SK-N-SH (cell line): ENCODE measurements at regions not wholly inside any gene's neighbourhood (a gene's known extent, or its start where the extent isn't known, plus 50 kb on each side); places are given as distances from the start of the nearest gene placed in this dataset.
A peak's percentile ranks its signal among the peaks of the same experiment; 100 is the strongest.

ENCODE experiments used
- CTCF ChIA-PET: fragments of 300-600, 350-600 bp; formaldehyde crosslinking; extraction: SDS; loops from one replicate; lab custom pipeline; 2021; lab: Yijun Ruan, JAX
- POLR2A ChIA-PET: fragments of 350-600 bp; sonication (Branson Sonifier 250); formaldehyde crosslinking; extraction: SDS; loops from one replicate; lab custom pipeline; 2020; ENCODE audit warnings: antibody characterized with exemption, inconsistent platforms; lab: Yijun Ruan, JAX
- DNase-seq: peaks from one replicate; pipeline ENCODE4 v3.0.0; 2012
- H2AFZ ChIP-seq: fragments of 200-600 bp; sonication (generic); 2 replicates; pipeline ENCODE4 v1.8.1; 2016; ENCODE audit warnings: antibody characterized with exemption, mild to moderate bottlenecking, low read depth
- H3F3A ChIP-seq: fragments of 200-600 bp; sonication (generic); replicated peaks from 2 replicates; pipeline ENCODE3; 2016; ENCODE audit warnings: antibody characterized with exemption, mild to moderate bottlenecking; ENCODE audit not compliant: insufficient read depth
- H3K27ac ChIP-seq, 2 experiments: fragments of 200-500 bp in 1 of 2; fragments of 200-600 bp in 1 of 2; sonication (Bioruptor generic) in 1 of 2; sonication (generic), shearing (Covaris generic) in 1 of 2; 2 replicates each; pipeline versions ENCODE4 v1.5.1 to v1.6.1; 2014 to 2016; ENCODE audit warnings: low read depth in 2 of 2, inconsistent platforms in 1 of 2, low read length in 1 of 2, mild to moderate bottlenecking in 1 of 2, mixed read lengths in 1 of 2
- H3K27me3 ChIP-seq: fragments of 200-600 bp; sonication (generic), shearing (Covaris generic); 2 replicates; pipeline ENCODE4 v1.6.1; 2016; ENCODE audit warnings: mixed run types; ENCODE audit not compliant: insufficient read depth
- H3K36me3 ChIP-seq, 2 experiments: fragments of 200-500 bp in 1 of 2; fragments of 200-600 bp in 1 of 2; sonication (Bioruptor generic) in 1 of 2; sonication (generic) in 1 of 2; replicated peaks in 1 of 2; 2 replicates each; pipeline versions ENCODE3 to v1.5.1; 2014 to 2016; ENCODE audit warnings: low read length in 1 of 2, mild to moderate bottlenecking in 1 of 2; ENCODE audit not compliant: insufficient read depth in 2 of 2, control insufficient read depth in 1 of 2
- H3K4me1 ChIP-seq, 2 experiments: fragments of 200-500 bp in 1 of 2; fragments of 200-600 bp in 1 of 2; sonication (Bioruptor generic) in 1 of 2; sonication (generic), shearing (Covaris generic) in 1 of 2; 2 replicates each; pipeline versions ENCODE4 v1.5.1 to v1.6.1; 2014 to 2016; ENCODE audit warnings: low read depth in 1 of 2, low read length in 1 of 2, mixed run types in 1 of 2; ENCODE audit not compliant: insufficient read depth in 2 of 2, control insufficient read depth in 1 of 2
- H3K4me2 ChIP-seq: fragments of 200-600 bp; sonication (generic), shearing (Covaris generic); 2 replicates; pipeline ENCODE4 v1.6.1; 2017; ENCODE audit warnings: mixed run types
- H3K4me3 ChIP-seq, 2 experiments: fragments of 200-500 bp in 1 of 2; fragments of 200-600 bp in 1 of 2; sonication (Bioruptor generic) in 1 of 2; sonication (generic), shearing (Covaris generic) in 1 of 2; 2 replicates each; pipeline versions ENCODE4 v1.5.1 to v1.8.1; 2014 to 2016; ENCODE audit warnings: low read depth in 2 of 2, inconsistent platforms in 1 of 2, low read length in 1 of 2, mild to moderate bottlenecking in 1 of 2, mixed read lengths in 1 of 2, moderate library complexity in 1 of 2
- H3K79me2 ChIP-seq: fragments of 200-600 bp; sonication (generic); 2 replicates; pipeline ENCODE4 v1.8.1; 2017; ENCODE audit warnings: mild to moderate bottlenecking; ENCODE audit not compliant: insufficient read depth
- H3K9ac ChIP-seq: fragments of 200-600 bp; sonication (generic); 2 replicates; pipeline ENCODE4 v1.6.1; 2017; ENCODE audit warnings: mixed run types
- H3K9me2 ChIP-seq: fragments of 200-600 bp; sonication (generic); 2 replicates; pipeline ENCODE4 v1.6.1; 2017; ENCODE audit warnings: mixed run types
- H3K9me3 ChIP-seq: fragments of 200-600 bp; sonication (generic); 2 replicates; pipeline ENCODE4 v1.6.1; 2017; ENCODE audit warnings: mixed run types, mild to moderate bottlenecking, moderate library complexity
- H4K20me1 ChIP-seq: fragments of 200-600 bp; sonication (generic); 2 replicates; pipeline ENCODE4 v1.6.1; 2017; ENCODE audit warnings: mild to moderate bottlenecking, mixed run types; ENCODE audit not compliant: insufficient read depth
- CTCF ChIP-seq: fragments of 200-600 bp; sonication (generic); IDR thresholded peaks from 2 replicates; pipeline ENCODE4 v1.6.1; 2017; ENCODE audit warnings: antibody characterized with exemption, mild to moderate bottlenecking, moderate library complexity
- ELF1 ChIP-seq: IDR thresholded peaks from 2 replicates; pipeline ENCODE4 v1.4.0; 2012
- FOXJ3 ChIP-seq: sonication (generic); formaldehyde crosslinking; IDR thresholded peaks from 2 replicates; pipeline ENCODE4 v1.5.1; 2020; ENCODE audit warnings: mild to moderate bottlenecking, missing genetic modification reagents
- GABPA ChIP-seq: IDR thresholded peaks from 2 replicates; pipeline ENCODE4 v1.4.0; 2012; ENCODE audit warnings: low read depth, mild to moderate bottlenecking
- JUND ChIP-seq: IDR thresholded peaks from 2 replicates; pipeline ENCODE4 v1.4.0; 2012
- MAX ChIP-seq: IDR thresholded peaks from 2 replicates; pipeline ENCODE4 v1.4.0; 2012; ENCODE audit warnings: low read depth
- MXI1 ChIP-seq: IDR thresholded peaks from 2 replicates; pipeline ENCODE4 v1.6.1; 2012; ENCODE audit warnings: mild to moderate bottlenecking, low read depth, low read length, improper control_type of control experiment
- NFIC ChIP-seq: IDR thresholded peaks from 2 replicates; pipeline ENCODE4 v1.4.0; 2012; ENCODE audit warnings: borderline replicate concordance
- POLR2AphosphoS5 ChIP-seq: IDR thresholded peaks from 2 replicates; pipeline ENCODE4 v1.6.1; 2012; ENCODE audit warnings: low read depth, low read length
- RAD21 ChIP-seq: IDR thresholded peaks from 2 replicates; pipeline ENCODE4 v1.6.1; 2012; ENCODE audit warnings: mild to moderate bottlenecking, low read length
- RCOR1 ChIP-seq: fragments of 150-350 bp; IDR thresholded peaks from 2 replicates; pipeline ENCODE4 v1.6.1; 2017; ENCODE audit warnings: antibody characterized with exemption, low read length
- RXRA ChIP-seq: IDR thresholded peaks from 2 replicates; pipeline ENCODE4 v1.4.0; 2012; ENCODE audit warnings: low read depth, mild to moderate bottlenecking, borderline replicate concordance
- SMC3 ChIP-seq: IDR thresholded peaks from 2 replicates; pipeline ENCODE4 v1.6.1; 2012; ENCODE audit warnings: low read depth, low read length, improper control_type of control experiment
- TAF1 ChIP-seq: IDR thresholded peaks from 2 replicates; pipeline ENCODE4 v1.6.1; 2012; ENCODE audit warnings: low read depth, mild to moderate bottlenecking, low read length, moderate library complexity, borderline replicate concordance
- TEAD4 ChIP-seq: IDR thresholded peaks from 2 replicates; pipeline ENCODE4 v1.4.0; 2012; ENCODE audit warnings: mild to moderate bottlenecking, borderline replicate concordance; ENCODE audit not compliant: insufficient read depth
- USF2 ChIP-seq: fragments of 150-350 bp; IDR thresholded peaks from 2 replicates; pipeline ENCODE4 v1.6.1; 2017; ENCODE audit warnings: antibody characterized with exemption, low read length, low read depth, borderline replicate concordance
- YY1 ChIP-seq: IDR thresholded peaks from 2 replicates; pipeline ENCODE4 v1.4.0; 2012; ENCODE audit warnings: low read depth, mild to moderate bottlenecking
- ZBTB33 ChIP-seq: IDR thresholded peaks from 2 replicates; pipeline ENCODE4 v1.4.0; 2012; ENCODE audit warnings: low read depth, borderline replicate concordance
- WGBS: methylation state at CpG from one replicate; pipeline ENCODE4 v1.1.6; 2017; ENCODE audit warnings: low lambda C conversion rate; 5-methylcytosine and 5-hydroxymethylcytosine counted together
- TF ChIP-seq, protein P1 (sequence below): IDR thresholded peaks from 2 replicates; pipeline ENCODE4 v1.4.0; 2012; ENCODE audit warnings: low read depth, borderline replicate concordance

GRCh38 chr18:27848336-27848735 lies 328.6 kb downstream of the CDH2 start:
- TF ChIP-seq TAF1 (no peak), NFIC (no peak), RAD21 (no peak), SMC3 (no peak), POLR2AphosphoS5 (no peak), ELF1 (no peak)
- Histone ChIP-seq H3K79me2 (no peaks in the 10 kb centered on the region), H3K4me1 (no peaks in the 10 kb centered on the region), H3K9me3 (no peaks in the 10 kb centered on the region), H3K9me2 (no peaks in the 10 kb centered on the region), H3K36me3 (no peaks in the 10 kb centered on the region), H4K20me1 (no peaks in the 10 kb centered on the region), H2AFZ (0 out of 2 replicates have a peak overlapping the region, but pooled peaks have one; percentile 21), H3K4me3 (no peak overlapping the region), H3K4me2 (no peak overlapping the region), H3K9ac (no peak overlapping the region), H3K27me3 (no peaks in the 10 kb centered on the region), H3K27ac (no peak overlapping the region), H3F3A (peaks cover 17% of the 10 kb centered on the region)
- DNase-seq = no peak
- POLR2A ChIA-PET = no interaction called here
- WGBS = 90% methylated on average over 4 of the region's 4 CpGs
- CTCF ChIA-PET = no interaction called here

DNA sequence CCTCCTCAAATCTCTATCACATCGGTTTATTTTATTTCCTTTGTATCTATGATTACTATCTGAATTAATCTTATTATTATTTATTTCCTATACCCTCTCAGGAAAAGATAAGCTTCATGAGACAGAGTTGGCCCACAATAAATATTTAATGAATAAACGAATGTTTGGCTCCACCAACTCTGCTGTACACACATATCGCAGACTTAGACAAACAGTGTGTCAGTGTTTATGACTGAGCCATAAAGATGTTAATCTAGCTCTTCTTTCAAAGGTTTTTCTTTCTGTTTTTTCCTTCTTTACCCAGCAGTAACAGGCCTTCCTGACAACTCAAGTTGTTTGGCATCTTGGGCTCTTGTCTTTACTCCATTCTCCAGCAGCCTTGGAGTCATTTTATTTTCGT lies 329.5 kb downstream of the CDH2 start:
- H3K4me2 ChIP-seq = no peak overlapping the region
- POLR2A ChIA-PET = no interaction called here
- TF ChIP-seq RCOR1 (no peak), JUND (no peak), ELF1 (no peak), RAD21 (no peak)
- TF ChIP-seq, all 33 proteins: peak for 0

GRCh38 chr18:27845897-27846296 lies 331.0 kb downstream of the CDH2 start:
- H3K4me2 ChIP-seq = no peak overlapping the region
- H3K4me1 ChIP-seq = no peaks in the 10 kb centered on the region
- no peak overlapping the region for H3K4me3 ChIP-seq
- 81% methylated on average over 2 of the region's 2 CpGs for WGBS
- H3K9me2 ChIP-seq = no peaks in the 10 kb centered on the region
- no peaks in the 10 kb centered on the region for H3K36me3 ChIP-seq
- no peaks in the 10 kb centered on the region for H4K20me1 ChIP-seq
- no peaks in the 10 kb centered on the region for H3K27me3 ChIP-seq
- H3K27ac ChIP-seq = no peak overlapping the region
- no peaks in the 10 kb centered on the region for H3K9me3 ChIP-seq
- H3K79me2 ChIP-seq = no peaks in the 10 kb centered on the region
- H2AFZ ChIP-seq = no peak overlapping the region
- no peak for DNase-seq
- peaks cover 18% of the 10 kb centered on the region for H3F3A ChIP-seq
- ChIA-PET CTCF (interaction anchor here (1.5 kb wide), 1 partner anchor 14 kb away, joined by 4 read pairs; no protein-coding TSS in a partner anchor), POLR2A (no interaction called here)
- no peak overlapping the region for H3K9ac ChIP-seq
- no peak for TF ChIP-seq SMC3
- TF ChIP-seq GABPA = no peak
- no peak for TF ChIP-seq TEAD4
- TF ChIP-seq RXRA = no peak
- TF ChIP-seq CTCF = no peak
- no peak for TF ChIP-seq MXI1
- no peak for TF ChIP-seq ZBTB33
- TF ChIP-seq, protein P1, sequence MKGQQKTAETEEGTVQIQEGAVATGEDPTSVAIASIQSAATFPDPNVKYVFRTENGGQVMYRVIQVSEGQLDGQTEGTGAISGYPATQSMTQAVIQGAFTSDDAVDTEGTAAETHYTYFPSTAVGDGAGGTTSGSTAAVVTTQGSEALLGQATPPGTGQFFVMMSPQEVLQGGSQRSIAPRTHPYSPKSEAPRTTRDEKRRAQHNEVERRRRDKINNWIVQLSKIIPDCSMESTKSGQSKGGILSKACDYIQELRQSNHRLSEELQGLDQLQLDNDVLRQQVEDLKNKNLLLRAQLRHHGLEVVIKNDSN = no peak
- TF ChIP-seq USF2 = no peak
- TF ChIP-seq FOXJ3 (CRISPR knock-in tag) = no peak
- no peak for TF ChIP-seq YY1
- TF ChIP-seq MAX = no peak
- TF ChIP-seq RAD21 = no peak

More for the DNA sequence above, 329.5 kb downstream of the CDH2 start:
- H3K9ac ChIP-seq = no peak overlapping the region
- peaks cover 18% of the 10 kb centered on the region for H3F3A ChIP-seq
- no peaks in the 10 kb centered on the region for H3K79me2 ChIP-seq
- DNase-seq = no peak
- no peaks in the 10 kb centered on the region for H3K27me3 ChIP-seq
- no peaks in the 10 kb centered on the region for H4K20me1 ChIP-seq
- CTCF ChIA-PET = no interaction called here
- H3K4me3 ChIP-seq = no peak overlapping the region
- WGBS = 75% methylated on average over 4 of the region's 4 CpGs
- no peaks in the 10 kb centered on the region for H3K4me1 ChIP-seq
- H3K36me3 ChIP-seq = no peaks in the 10 kb centered on the region
- no peaks in the 10 kb centered on the region for H3K9me3 ChIP-seq
- H3K9me2 ChIP-seq = no peaks in the 10 kb centered on the region
- H3K27ac ChIP-seq = no peak overlapping the region
- H2AFZ ChIP-seq = no peak overlapping the region
